ENCODE measurements at regions not wholly inside any gene's neighbourhood (a gene's known extent, or its start where the extent isn't known, plus 50 kb on each side); places are given as distances from the start of the nearest gene placed in this dataset.
A peak's percentile ranks its signal among the peaks of the same experiment; 100 is the strongest.

GRCh38 chr6:48765352-48765961, 654.5 kb upstream of the PTCHD4 start:
- TF ChIP-seq CTCF (IDR thresholded peaks at IDR 0.05): peak in 2 of 3 donors; percentile 31
- no peak for TF ChIP-seq POLR2A (IDR thresholded peaks at IDR 0.05)
